ENCODE measurements at regions not wholly inside any gene's neighbourhood (a gene's known extent, or its start where the extent isn't known, plus 50 kb on each side); places are given as distances from the start of the nearest gene placed in this dataset.
"Not testable (repeated sequence)": the region's sequence is repeated elsewhere in the genome, so short reads cannot be mapped to it uniquely, and the experiment has no call there.

- H3K4ac ChIP-seq (ENCODE audit: low read length); H2AK5ac ChIP-seq (ENCODE audit: low read depth, low read length); H3K79me1 ChIP-seq (ENCODE audit: low read depth, low read length); H2BK120ac ChIP-seq (ENCODE audit: low read depth, low read length); H4K91ac ChIP-seq (ENCODE audit: low read depth, low read length, poor library complexity); H3K4me2 ChIP-seq (ENCODE audit: insufficient read depth, low read length, poor library complexity, severe bottlenecking); H3K27me3 ChIP-seq (ENCODE audit: control insufficient read depth in 3 of 3, insufficient read depth in 3 of 3, low read depth in 1 of 3, low read length in 3 of 3); H3K4me1 ChIP-seq (ENCODE audit: control insufficient read depth in 2 of 2, insufficient read depth in 1 of 2, low read depth in 1 of 2, low read length in 2 of 2); H3K4me3 ChIP-seq (ENCODE audit: low read length in 2 of 2); H2BK5ac ChIP-seq (ENCODE audit: low read length); H3K36me3 ChIP-seq (replicated peaks in 1 of 2; ENCODE audit: control insufficient read depth in 2 of 2, insufficient read depth in 2 of 2, low read length in 2 of 2); H3K23ac ChIP-seq (ENCODE audit: low read depth, low read length, poor library complexity); H4K8ac ChIP-seq (ENCODE audit: low read depth, low read length); H3K14ac ChIP-seq (ENCODE audit: low read length); H3K27ac ChIP-seq (replicated peaks; ENCODE audit: low read length); DNase-seq (ENCODE audit: low spot score); H2BK12ac ChIP-seq (ENCODE audit: low read length); H3K9me3 ChIP-seq (replicated peaks in 1 of 2; ENCODE audit: control insufficient read depth in 2 of 2, insufficient read depth in 1 of 2, low read depth in 1 of 2, low read length in 2 of 2): not testable (repeated sequence)
- Histone ChIP-seq H3K18ac (ENCODE audit: low read length) (peak overlapping the region; percentile 78), H3K9ac (ENCODE audit: low read depth, low read length, poor library complexity) (peak overlapping the region; percentile 44), H2BK15ac (ENCODE audit: low read length) (peak overlapping the region; percentile 17), H2AFZ (ENCODE audit: low read length) (peak overlapping the region; percentile 40)
- no CpG with 5 or more reads among the region's 39 CpGs for WGBS, 2 donors (ENCODE audit: extremely low coverage in 2 of 2, insufficient read length in 2 of 2, insufficient replicate concordance in 1 of 2)
Measured at GRCh38 chr16:88143122-88144027, 192.1 kb downstream of the BANP start.

- H3K23ac ChIP-seq (ENCODE audit: low read depth, low read length, poor library complexity), result no peak overlapping the region
- no peaks in the 10 kb centered on the region for H3K9me3 ChIP-seq (replicated peaks in 1 of 2; ENCODE audit: control insufficient read depth in 2 of 2, insufficient read depth in 1 of 2, low read depth in 1 of 2, low read length in 2 of 2)
- H3K9ac ChIP-seq (ENCODE audit: low read depth, low read length, poor library complexity), result peak overlapping the region; percentile 63
- no peak overlapping the region for H2BK120ac ChIP-seq (ENCODE audit: low read depth, low read length)
- H3K36me3 ChIP-seq (replicated peaks in 1 of 2; ENCODE audit: control insufficient read depth in 2 of 2, insufficient read depth in 2 of 2, low read length in 2 of 2), result no peaks in the 10 kb centered on the region
- H3K4ac ChIP-seq (ENCODE audit: low read length), result no peak overlapping the region
- peak overlapping the region; percentile 17 for H2BK15ac ChIP-seq (ENCODE audit: low read length)
- H2AFZ ChIP-seq (ENCODE audit: low read length), result peak overlapping the region; percentile 40
- H2AK5ac ChIP-seq (ENCODE audit: low read depth, low read length), result no peak overlapping the region
- no peak overlapping the region for H3K4me2 ChIP-seq (ENCODE audit: insufficient read depth, low read length, poor library complexity, severe bottlenecking)
- WGBS, 2 donors (ENCODE audit: extremely low coverage in 2 of 2, insufficient read length in 2 of 2, insufficient replicate concordance in 1 of 2), result no CpG with 5 or more reads among the region's 21 CpGs
- no peaks in the 10 kb centered on the region for H3K79me1 ChIP-seq (ENCODE audit: low read depth, low read length)
- H3K27me3 ChIP-seq (ENCODE audit: control insufficient read depth in 3 of 3, insufficient read depth in 3 of 3, low read depth in 1 of 3, low read length in 3 of 3), result peaks cover 0 to 6% (median 0%) of the 10 kb centered on the region in 3 experiments
- no peak overlapping the region for H2BK12ac ChIP-seq (ENCODE audit: low read length)
- H4K8ac ChIP-seq (ENCODE audit: low read depth, low read length), result no peak overlapping the region
- no peak overlapping the region for H3K14ac ChIP-seq (ENCODE audit: low read length)
- H2BK5ac ChIP-seq (ENCODE audit: low read length), result no peak overlapping the region
- H4K91ac ChIP-seq (ENCODE audit: low read depth, low read length, poor library complexity), result no peak overlapping the region
- H3K18ac ChIP-seq (ENCODE audit: low read length), result peak overlapping the region; percentile 78
- H3K4me1 ChIP-seq (ENCODE audit: control insufficient read depth in 2 of 2, insufficient read depth in 1 of 2, low read depth in 1 of 2, low read length in 2 of 2), result peaks cover 0 to 2% of the 10 kb centered on the region in 2 donors
- H3K27ac ChIP-seq (replicated peaks; ENCODE audit: low read length), result no peak overlapping the region
- no peak for DNase-seq (ENCODE audit: low spot score)
- no peak overlapping the region for H3K4me3 ChIP-seq (ENCODE audit: low read length in 2 of 2)
Measured at GRCh38 chr16:88144028-88144511, 192.8 kb downstream of the BANP start.

- DNase-seq (ENCODE audit: low spot score), result not testable (repeated sequence)
Measured at GRCh38 chr16:88145376-88145775, 194.1 kb downstream of the BANP start.

GRCh38 chr16:88145824-88146405 lies 194.7 kb downstream of the BANP start:
- H3K36me3 ChIP-seq (replicated peaks in 1 of 2; ENCODE audit: control insufficient read depth in 2 of 2, insufficient read depth in 2 of 2, low read length in 2 of 2); H4K91ac ChIP-seq (ENCODE audit: low read depth, low read length, poor library complexity); H3K4me3 ChIP-seq (ENCODE audit: low read length in 2 of 2); H2AFZ ChIP-seq (ENCODE audit: low read length); H3K4me2 ChIP-seq (ENCODE audit: insufficient read depth, low read length, poor library complexity, severe bottlenecking); H3K14ac ChIP-seq (ENCODE audit: low read length); H3K4me1 ChIP-seq (ENCODE audit: control insufficient read depth in 2 of 2, insufficient read depth in 1 of 2, low read depth in 1 of 2, low read length in 2 of 2); DNase-seq (ENCODE audit: low spot score); H3K79me1 ChIP-seq (ENCODE audit: low read depth, low read length); H3K9me3 ChIP-seq (replicated peaks in 1 of 2; ENCODE audit: control insufficient read depth in 2 of 2, insufficient read depth in 1 of 2, low read depth in 1 of 2, low read length in 2 of 2); H3K27me3 ChIP-seq (ENCODE audit: control insufficient read depth in 3 of 3, insufficient read depth in 3 of 3, low read depth in 1 of 3, low read length in 3 of 3); H2BK120ac ChIP-seq (ENCODE audit: low read depth, low read length); H3K9ac ChIP-seq (ENCODE audit: low read depth, low read length, poor library complexity); H4K8ac ChIP-seq (ENCODE audit: low read depth, low read length); H3K27ac ChIP-seq (replicated peaks; ENCODE audit: low read length); H3K23ac ChIP-seq (ENCODE audit: low read depth, low read length, poor library complexity); H3K18ac ChIP-seq (ENCODE audit: low read length); H2BK15ac ChIP-seq (ENCODE audit: low read length); H3K4ac ChIP-seq (ENCODE audit: low read length); H2BK12ac ChIP-seq (ENCODE audit: low read length): not testable (repeated sequence)
- Histone ChIP-seq H2AK5ac (ENCODE audit: low read depth, low read length) (peak overlapping the region; percentile 79), H2BK5ac (ENCODE audit: low read length) (peak overlapping the region; percentile 53)
- WGBS, 2 donors (ENCODE audit: extremely low coverage in 2 of 2, insufficient read length in 2 of 2, insufficient replicate concordance in 1 of 2), result no CpG with 5 or more reads among the region's 21 CpGs

More at GRCh38 chr16:88145376-88145775, 194.1 kb downstream of the BANP start:
- H3K23ac ChIP-seq (ENCODE audit: low read depth, low read length, poor library complexity); H3K36me3 ChIP-seq (replicated peaks in 1 of 2; ENCODE audit: control insufficient read depth in 2 of 2, insufficient read depth in 2 of 2, low read length in 2 of 2); H3K27me3 ChIP-seq (ENCODE audit: control insufficient read depth in 3 of 3, insufficient read depth in 3 of 3, low read depth in 1 of 3, low read length in 3 of 3); H3K79me1 ChIP-seq (ENCODE audit: low read depth, low read length); H3K14ac ChIP-seq (ENCODE audit: low read length); H3K9me3 ChIP-seq (replicated peaks in 1 of 2; ENCODE audit: control insufficient read depth in 2 of 2, insufficient read depth in 1 of 2, low read depth in 1 of 2, low read length in 2 of 2); H2BK120ac ChIP-seq (ENCODE audit: low read depth, low read length); H3K4me3 ChIP-seq (ENCODE audit: low read length in 2 of 2); H3K4me1 ChIP-seq (ENCODE audit: control insufficient read depth in 2 of 2, insufficient read depth in 1 of 2, low read depth in 1 of 2, low read length in 2 of 2); H2BK15ac ChIP-seq (ENCODE audit: low read length); H3K4me2 ChIP-seq (ENCODE audit: insufficient read depth, low read length, poor library complexity, severe bottlenecking); H4K91ac ChIP-seq (ENCODE audit: low read depth, low read length, poor library complexity); H4K8ac ChIP-seq (ENCODE audit: low read depth, low read length); H3K4ac ChIP-seq (ENCODE audit: low read length); H2AFZ ChIP-seq (ENCODE audit: low read length); H3K27ac ChIP-seq (replicated peaks; ENCODE audit: low read length); H3K9ac ChIP-seq (ENCODE audit: low read depth, low read length, poor library complexity): not testable (repeated sequence)
- H2AK5ac ChIP-seq (ENCODE audit: low read depth, low read length), result peak overlapping the region; percentile 79
- no CpG with 5 or more reads among the region's 13 CpGs for WGBS, 2 donors (ENCODE audit: extremely low coverage in 2 of 2, insufficient read length in 2 of 2, insufficient replicate concordance in 1 of 2)
- H2BK12ac ChIP-seq (ENCODE audit: low read length), result peak overlapping the region; percentile 84
- H2BK5ac ChIP-seq (ENCODE audit: low read length), result peak overlapping the region; percentile 53
- peak overlapping the region; percentile 85 for H3K18ac ChIP-seq (ENCODE audit: low read length)

Measured in neuronal stem cell (in vitro differentiated cells).